ENCODE measurements at regions not wholly inside any gene's neighbourhood (a gene's known extent, or its start where the extent isn't known, plus 50 kb on each side); places are given as distances from the start of the nearest gene placed in this dataset.

DNA sequence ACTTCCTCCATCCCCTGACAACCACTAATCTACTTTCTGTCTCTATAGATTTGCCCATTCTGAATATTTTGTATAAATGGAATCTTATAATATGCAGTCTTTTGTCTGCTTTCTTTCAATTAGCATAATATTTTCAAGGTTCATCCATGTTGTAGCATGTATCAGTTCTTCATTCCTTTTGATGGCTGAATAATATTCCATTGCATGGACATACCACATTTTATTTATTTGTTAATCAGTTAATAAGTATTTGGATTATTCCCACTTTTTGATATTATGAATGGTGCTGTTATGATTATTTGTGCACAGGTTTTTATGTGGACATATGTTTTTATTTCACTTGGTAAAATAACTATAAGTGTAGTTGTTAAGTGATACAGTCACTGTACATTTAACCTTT is 155.1 kb upstream of the WSCD2 start:
- TF ChIP-seq, protein P1, sequence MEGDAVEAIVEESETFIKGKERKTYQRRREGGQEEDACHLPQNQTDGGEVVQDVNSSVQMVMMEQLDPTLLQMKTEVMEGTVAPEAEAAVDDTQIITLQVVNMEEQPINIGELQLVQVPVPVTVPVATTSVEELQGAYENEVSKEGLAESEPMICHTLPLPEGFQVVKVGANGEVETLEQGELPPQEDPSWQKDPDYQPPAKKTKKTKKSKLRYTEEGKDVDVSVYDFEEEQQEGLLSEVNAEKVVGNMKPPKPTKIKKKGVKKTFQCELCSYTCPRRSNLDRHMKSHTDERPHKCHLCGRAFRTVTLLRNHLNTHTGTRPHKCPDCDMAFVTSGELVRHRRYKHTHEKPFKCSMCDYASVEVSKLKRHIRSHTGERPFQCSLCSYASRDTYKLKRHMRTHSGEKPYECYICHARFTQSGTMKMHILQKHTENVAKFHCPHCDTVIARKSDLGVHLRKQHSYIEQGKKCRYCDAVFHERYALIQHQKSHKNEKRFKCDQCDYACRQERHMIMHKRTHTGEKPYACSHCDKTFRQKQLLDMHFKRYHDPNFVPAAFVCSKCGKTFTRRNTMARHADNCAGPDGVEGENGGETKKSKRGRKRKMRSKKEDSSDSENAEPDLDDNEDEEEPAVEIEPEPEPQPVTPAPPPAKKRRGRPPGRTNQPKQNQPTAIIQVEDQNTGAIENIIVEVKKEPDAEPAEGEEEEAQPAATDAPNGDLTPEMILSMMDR (IDR thresholded peaks at IDR 0.05), result no peak
- no peak for TF ChIP-seq POLR2A (IDR thresholded peaks at IDR 0.05)

Data from lower leg skin (tissue), 3 donors.